Panc1 (cell line): ENCODE measurements at regions not wholly inside any gene's neighbourhood (a gene's known extent, or its start where the extent isn't known, plus 50 kb on each side); places are given as distances from the start of the nearest gene placed in this dataset.

Experiments used
- ATAC-seq: fragments of 200-7000 bp; cut with Tn5 transposase; 2 replicates; pipeline ENCODE4 v1.9.1; 2020; ENCODE audit warnings: mild to moderate bottlenecking, moderate library complexity
- BruUV-seq: library from RNA; stranded (reverse); fragments of 400-500 nt; replicated peaks from 2 replicates; lab custom pipeline; 2021; lab: Mats Ljungman, UMichigan
- CTCF ChIA-PET: fragments of 300-600 bp; sonication (Branson Sonifier 250); formaldehyde crosslinking; loops from one replicate; lab custom pipeline; 2022; ENCODE audit warnings: antibody characterized with exemption; lab: Charles Lee
- POLR2A ChIA-PET: fragments of 300-600 bp; sonication (Branson Sonifier 250); formaldehyde crosslinking; loops from one replicate; lab custom pipeline; 2022; ENCODE audit warnings: antibody characterized with exemption; lab: Charles Lee
- DNase-seq: peaks from one replicate; pipeline ENCODE4 v3.0.0-alpha.2; 2010; ENCODE audit warnings: low read depth, low spot score
- H3K27ac ChIP-seq: 2 replicates; pipeline ENCODE4 v1.5.1; 2011; ENCODE audit warnings: mild to moderate bottlenecking, low read length, inconsistent platforms
- H3K27me3 ChIP-seq: fragments of 200-500 bp; sonication (Bioruptor generic); 2 replicates; pipeline ENCODE4 v1.6.0; 2014; ENCODE audit warnings: low read length, inconsistent platforms; ENCODE audit not compliant: control insufficient read depth, insufficient read depth
- H3K36me3 ChIP-seq: fragments of 200-500 bp; sonication (Bioruptor generic); 2 replicates; pipeline ENCODE4 v1.5.1; 2014; ENCODE audit warnings: inconsistent platforms, mild to moderate bottlenecking, low read length, moderate library complexity; ENCODE audit not compliant: control insufficient read depth, insufficient read depth
- H3K4me1 ChIP-seq: 2 replicates; pipeline ENCODE4 v1.5.1; 2011; ENCODE audit warnings: inconsistent platforms, mild to moderate bottlenecking, low read length, moderate library complexity; ENCODE audit not compliant: control insufficient read depth, insufficient read depth
- H3K4me3 ChIP-seq, 2 experiments: 2 replicates each; pipeline ENCODE4 v1.5.1; 2011 to 2012; ENCODE audit warnings: low read depth in 2 of 2, low read length in 2 of 2, mild to moderate bottlenecking in 2 of 2, inconsistent platforms in 1 of 2, moderate library complexity in 1 of 2
- H3K9me3 ChIP-seq: fragments of 200-500 bp; sonication (Bioruptor generic); 2 replicates; pipeline ENCODE4 v1.5.1; 2014; ENCODE audit warnings: low read depth, mild to moderate bottlenecking, inconsistent platforms, low read length, moderate library complexity; ENCODE audit not compliant: control insufficient read depth, insufficient read depth
- POLR2AphosphoS5 ChIP-seq: IDR thresholded peaks from 2 replicates; pipeline ENCODE4 v1.6.1; 2012; ENCODE audit warnings: mild to moderate bottlenecking, low read depth, low read length, moderate library complexity
- REST ChIP-seq, 2 experiments: IDR thresholded peaks; 2 replicates each; pipeline ENCODE4 v1.6.1; 2011 to 2012; ENCODE audit warnings: low read depth in 2 of 2, control low read depth in 1 of 2, low read length in 1 of 2, mild to moderate bottlenecking in 1 of 2, moderate library complexity in 1 of 2; ENCODE audit not compliant: insufficient read depth in 1 of 2
- SIN3A ChIP-seq: IDR thresholded peaks from 2 replicates; pipeline ENCODE4 v1.6.1; 2012; ENCODE audit warnings: low read depth, mild to moderate bottlenecking, low read length, moderate library complexity, borderline replicate concordance; ENCODE audit not compliant: insufficient read depth
- TCF7L2 ChIP-seq: IDR thresholded peaks from 2 replicates; pipeline ENCODE4 v1.6.1; 2011; ENCODE audit warnings: mild to moderate bottlenecking, low read depth, low read length, inconsistent platforms
- in situ Hi-C: cut with HindIII; loops from 2 replicates; pipeline ENCODE4 v1.10.0; 2016; ENCODE audit warnings: low sequenced_read_pairs, low pct_unique_long_range_greater_than_20kb
- intact Hi-C: fragments of 100-400 bp; cut with micrococcal nuclease; formaldehyde crosslinking; loops from one replicate; pipeline ENCODE4 v1.10.0; 2022; ENCODE audit not compliant: unreplicated experiment
- TF ChIP-seq, protein P1 (sequence below): fragments of 450-650 bp; IDR thresholded peaks from 2 replicates; pipeline ENCODE4 v1.5.1; 2017; ENCODE audit warnings: mild to moderate bottlenecking

- H3K4me1 ChIP-seq, result no peaks in the 10 kb centered on the region
- no peak overlapping the region for H3K4me3 ChIP-seq
- no TSS peak for BruUV-seq
- DNase-seq (no peak), ATAC-seq (no peak)
- CTCF ChIA-PET, result no interaction called here
- in situ Hi-C loops (no loop called here), intact Hi-C loops (no loop called here)
- TF ChIP-seq, protein P1, sequence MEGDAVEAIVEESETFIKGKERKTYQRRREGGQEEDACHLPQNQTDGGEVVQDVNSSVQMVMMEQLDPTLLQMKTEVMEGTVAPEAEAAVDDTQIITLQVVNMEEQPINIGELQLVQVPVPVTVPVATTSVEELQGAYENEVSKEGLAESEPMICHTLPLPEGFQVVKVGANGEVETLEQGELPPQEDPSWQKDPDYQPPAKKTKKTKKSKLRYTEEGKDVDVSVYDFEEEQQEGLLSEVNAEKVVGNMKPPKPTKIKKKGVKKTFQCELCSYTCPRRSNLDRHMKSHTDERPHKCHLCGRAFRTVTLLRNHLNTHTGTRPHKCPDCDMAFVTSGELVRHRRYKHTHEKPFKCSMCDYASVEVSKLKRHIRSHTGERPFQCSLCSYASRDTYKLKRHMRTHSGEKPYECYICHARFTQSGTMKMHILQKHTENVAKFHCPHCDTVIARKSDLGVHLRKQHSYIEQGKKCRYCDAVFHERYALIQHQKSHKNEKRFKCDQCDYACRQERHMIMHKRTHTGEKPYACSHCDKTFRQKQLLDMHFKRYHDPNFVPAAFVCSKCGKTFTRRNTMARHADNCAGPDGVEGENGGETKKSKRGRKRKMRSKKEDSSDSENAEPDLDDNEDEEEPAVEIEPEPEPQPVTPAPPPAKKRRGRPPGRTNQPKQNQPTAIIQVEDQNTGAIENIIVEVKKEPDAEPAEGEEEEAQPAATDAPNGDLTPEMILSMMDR, result no peak
- H3K9me3 ChIP-seq, result no peaks in the 10 kb centered on the region
- H3K36me3 ChIP-seq, result no peaks in the 10 kb centered on the region
- H3K27me3 ChIP-seq, result no peaks in the 10 kb centered on the region
- H3K27ac ChIP-seq, result no peak overlapping the region
- POLR2A ChIA-PET, result no interaction called here
These were observed 115.5 kb upstream of the STARD4 start for GRCh38 chr5:111627862-111628261.

DNA sequence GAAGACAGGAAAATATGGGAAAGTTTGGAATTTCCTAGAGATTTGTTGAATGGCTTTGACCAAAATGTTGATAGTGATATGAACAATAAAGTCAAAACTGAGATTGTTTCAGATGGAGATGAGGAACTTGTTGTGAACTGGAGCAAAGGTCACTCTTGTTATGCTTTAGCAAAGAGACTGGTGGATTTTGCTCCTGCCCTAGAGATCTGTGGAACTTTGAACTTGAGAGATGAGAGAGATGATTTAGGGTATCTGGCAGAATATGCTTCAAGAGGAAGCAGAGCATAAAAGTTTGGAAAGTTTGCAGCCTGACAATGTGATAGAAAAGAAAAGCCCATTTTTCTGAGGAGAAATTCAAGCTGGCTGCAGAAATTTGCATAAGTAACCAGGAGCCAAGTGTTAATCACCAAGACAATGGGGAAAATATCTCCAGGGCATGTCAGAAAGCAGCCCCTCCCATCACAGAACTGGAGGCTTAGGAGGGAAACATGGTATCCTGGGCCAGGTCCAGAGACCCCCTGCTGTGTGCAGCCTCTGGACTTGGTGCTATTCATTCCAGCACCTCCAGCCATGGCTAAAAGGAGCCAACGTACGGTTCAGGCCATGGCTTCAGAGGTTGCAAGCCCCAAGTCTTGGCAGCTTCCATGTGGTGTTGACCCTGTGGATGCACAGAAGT is 114.3 kb upstream of the STARD4 start:
- intact Hi-C loops, result no loop called here
- H3K36me3 ChIP-seq, result no peaks in the 10 kb centered on the region
- no peak for DNase-seq
- BruUV-seq, result no TSS peak
- no peak for TF ChIP-seq POLR2AphosphoS5
- TF ChIP-seq, protein P1, result no peak
- TF ChIP-seq SIN3A, result no peak
- no peak for TF ChIP-seq REST (IDR thresholded peaks at IDR 0.05; ENCODE audit: insufficient read depth in 1 of 2, low read depth in 2 of 2, low read length in 1 of 2)
- no peak for TF ChIP-seq TCF7L2
- ChIA-PET CTCF (no interaction called here), POLR2A (no interaction called here)
- H3K27me3 ChIP-seq, result no peaks in the 10 kb centered on the region
- no peak overlapping the region for H3K27ac ChIP-seq
- in situ Hi-C loops, result no loop called here
- no peak for ATAC-seq
- no peaks in the 10 kb centered on the region for H3K9me3 ChIP-seq
- H3K4me3 ChIP-seq, result no peak overlapping the region
- H3K4me1 ChIP-seq, result no peaks in the 10 kb centered on the region
